HUDEP-2 (cell line): ENCODE measurements at regions not wholly inside any gene's neighbourhood (a gene's known extent, or its start where the extent isn't known, plus 50 kb on each side); places are given as distances from the start of the nearest gene placed in this dataset.

ENCODE experiments used
- DNase-seq, 76 experiments: peaks; one replicate each; lab custom pipeline; 2025; ENCODE audit not compliant: unreplicated experiment in 76 of 76; lab: John Stamatoyannopoulos, UW

DNA sequence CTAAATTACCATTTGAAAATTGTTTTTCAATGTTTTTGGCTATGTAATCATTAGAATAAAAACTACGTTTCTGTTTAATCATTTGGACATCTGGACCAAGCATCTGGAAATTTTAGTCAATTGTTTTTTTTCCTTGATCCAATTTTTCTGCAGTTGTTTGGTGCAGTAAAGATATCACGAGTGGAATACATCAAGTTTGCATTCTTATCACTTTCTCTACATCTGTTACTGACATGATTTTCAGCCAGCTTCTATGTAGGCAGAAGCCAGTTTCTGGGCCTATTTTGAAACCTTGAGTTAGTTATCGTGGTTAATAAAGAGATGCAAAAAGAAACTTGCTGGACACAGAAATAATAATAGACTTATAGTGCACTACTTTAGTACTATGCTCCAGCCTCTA, 277.9 kb upstream of the ADAMTS5 start:
- DNase-seq = no peak

DNA sequence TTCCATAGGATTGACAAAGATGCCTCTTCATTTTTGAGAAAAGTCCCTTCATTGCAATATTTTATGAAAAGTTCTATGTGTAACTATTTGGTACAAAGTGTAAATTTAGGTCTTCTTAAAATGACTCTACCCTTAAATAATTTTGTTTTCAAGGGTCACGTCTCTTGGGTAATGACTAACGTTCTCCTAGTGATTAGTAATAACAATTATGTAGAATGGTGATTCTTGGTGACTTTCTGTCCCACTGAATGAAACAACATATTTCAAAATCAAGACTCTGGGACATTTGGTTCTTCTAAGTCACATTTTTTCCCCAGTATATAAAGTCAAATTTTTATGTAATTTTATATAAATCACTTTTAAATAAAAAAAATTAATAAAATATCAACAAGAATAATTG, 277.5 kb upstream of the ADAMTS5 start:
- DNase-seq = no peak

DNA sequence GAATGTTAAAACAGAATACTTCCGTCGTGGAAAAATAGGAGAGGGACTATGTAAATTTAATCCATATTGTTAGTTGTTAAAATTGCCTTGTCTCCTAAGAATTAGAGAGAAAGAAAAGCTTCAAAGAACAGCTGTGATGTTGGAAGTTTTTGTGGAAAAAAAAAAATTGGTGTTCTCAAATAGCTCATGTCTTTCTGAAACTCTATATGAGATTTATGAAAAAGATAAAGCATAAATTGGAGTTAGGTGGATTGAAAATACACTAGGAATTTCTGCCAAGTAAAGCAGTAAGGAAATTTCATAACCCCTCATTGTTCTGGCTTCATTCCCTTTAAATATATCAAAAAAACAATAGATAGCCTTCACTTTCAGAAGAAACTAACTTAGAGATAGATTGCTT, 274.0 kb upstream of the ADAMTS5 start:
- no peak for DNase-seq

DNA sequence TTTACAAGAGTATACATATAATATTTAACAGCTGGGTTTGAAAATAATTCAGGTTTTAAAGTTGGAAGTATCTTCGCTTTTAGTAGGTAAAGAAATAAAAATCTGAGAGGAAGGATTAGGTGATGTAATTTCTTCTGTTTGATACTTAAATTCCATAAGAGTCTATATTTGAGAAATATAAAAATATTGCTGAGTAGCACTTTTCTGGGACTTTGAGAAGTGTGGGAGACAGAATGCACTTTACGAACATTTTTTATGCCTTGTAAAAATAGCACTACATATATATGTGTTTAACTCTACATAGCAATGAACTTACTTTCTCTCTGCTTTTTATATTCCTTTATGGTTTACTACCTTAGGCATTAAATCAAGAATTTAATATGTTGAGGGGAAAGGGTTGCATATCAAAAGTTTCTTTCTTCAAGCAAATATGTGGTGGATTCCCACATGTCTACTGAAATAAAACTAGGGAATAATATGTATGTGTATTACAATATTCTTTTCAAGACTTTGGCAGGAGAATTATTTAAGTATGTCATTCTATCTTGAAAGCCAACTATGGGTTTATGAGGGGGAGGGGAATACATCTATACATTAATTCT, 266.7 kb upstream of the ADAMTS5 start:
- DNase-seq = no peak

DNA sequence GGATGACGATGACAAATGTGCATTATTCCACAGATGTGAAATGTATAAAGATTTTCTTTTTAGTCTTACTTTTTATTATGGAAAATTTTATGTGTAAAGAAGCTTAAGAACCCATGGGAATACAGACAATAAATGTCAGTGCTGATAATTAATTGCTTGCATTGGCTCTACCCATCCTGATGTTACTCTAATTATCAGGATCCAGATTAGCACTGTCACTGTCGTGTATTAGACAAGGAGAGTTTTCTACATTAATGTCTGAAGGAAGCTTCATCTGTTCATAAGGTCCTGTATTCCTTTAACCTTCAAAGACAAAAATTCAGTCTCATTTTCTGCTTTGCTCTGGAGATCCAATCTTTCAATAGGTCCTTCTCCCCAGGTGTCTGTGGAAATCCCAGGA, 259.1 kb upstream of the ADAMTS5 start:
- DNase-seq = no peak

DNA sequence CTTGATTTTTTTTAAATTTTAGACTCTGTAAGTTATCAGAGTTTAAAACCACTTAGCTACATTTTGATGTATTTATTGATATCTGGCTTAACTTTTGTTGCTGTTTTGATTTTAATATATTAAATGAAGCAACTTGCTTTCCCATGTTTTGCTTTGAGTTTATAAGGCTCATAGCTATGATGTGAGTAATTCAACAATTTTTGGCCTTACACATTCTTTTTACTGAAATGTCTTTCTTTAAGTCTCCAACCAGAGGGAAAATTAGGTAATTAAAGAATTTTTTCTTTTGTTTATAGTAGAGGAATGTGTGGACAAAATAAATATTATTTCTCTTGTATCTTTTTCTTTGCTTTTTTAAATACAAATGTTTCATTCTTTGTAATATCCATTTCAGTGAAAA, 258.3 kb upstream of the ADAMTS5 start:
- no peak for DNase-seq

DNA sequence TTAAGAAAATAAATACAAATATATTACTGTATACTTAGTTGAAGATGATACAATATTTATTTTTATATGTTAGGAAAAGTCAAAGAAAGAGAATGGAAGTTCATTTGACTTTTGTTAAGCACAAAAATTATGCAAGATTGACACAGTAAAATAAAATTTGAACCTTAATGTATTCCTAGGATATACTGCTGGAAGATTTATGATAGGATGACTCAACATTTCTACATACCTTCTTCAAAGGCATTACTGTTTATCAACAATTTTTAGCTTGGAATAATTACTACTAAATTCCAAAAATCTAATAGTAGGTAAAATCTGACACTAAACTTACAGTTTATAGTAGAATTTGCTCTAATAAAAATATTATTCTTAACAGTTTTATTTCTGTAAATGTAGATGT, 257.3 kb upstream of the ADAMTS5 start:
- DNase-seq = no peak

DNA sequence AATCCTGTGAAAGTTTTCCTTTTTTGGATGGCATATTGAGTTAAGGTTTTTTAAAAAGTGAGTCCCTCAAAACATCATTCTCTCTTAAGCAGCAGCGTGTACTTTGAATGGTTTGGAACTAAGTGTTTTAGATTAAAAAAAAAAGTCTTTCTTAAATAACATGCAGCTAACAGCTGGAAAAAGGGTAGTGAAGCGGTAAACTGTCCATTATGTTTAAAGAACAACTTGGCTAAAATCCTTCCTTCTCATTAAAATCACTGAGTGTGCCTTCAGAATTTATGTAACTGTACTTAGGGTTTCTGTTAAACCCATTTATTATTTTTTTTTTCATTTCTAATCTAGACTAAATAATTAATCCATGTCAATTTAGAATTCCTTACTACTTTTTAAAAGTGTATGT, 254.2 kb upstream of the ADAMTS5 start:
- DNase-seq = no peak

DNA sequence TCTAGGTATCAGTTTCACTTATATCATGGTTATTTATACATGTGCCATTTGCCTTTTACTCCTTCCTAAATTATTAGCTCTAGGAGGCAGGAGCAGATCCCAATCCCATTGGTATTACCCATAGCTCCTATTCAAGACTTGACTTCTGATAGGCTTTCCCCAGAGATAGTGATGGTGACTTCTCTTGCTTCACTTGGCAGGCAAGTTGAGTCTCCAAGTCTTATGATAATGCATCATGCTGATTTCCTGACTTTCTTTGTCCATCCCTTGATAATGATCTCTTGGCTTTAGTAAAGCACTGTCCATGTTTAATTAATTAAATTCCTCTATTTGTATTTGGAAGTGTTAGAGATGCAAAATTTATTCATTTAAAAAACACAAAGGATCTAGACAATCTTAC, 253.5 kb upstream of the ADAMTS5 start:
- DNase-seq = no peak

DNA sequence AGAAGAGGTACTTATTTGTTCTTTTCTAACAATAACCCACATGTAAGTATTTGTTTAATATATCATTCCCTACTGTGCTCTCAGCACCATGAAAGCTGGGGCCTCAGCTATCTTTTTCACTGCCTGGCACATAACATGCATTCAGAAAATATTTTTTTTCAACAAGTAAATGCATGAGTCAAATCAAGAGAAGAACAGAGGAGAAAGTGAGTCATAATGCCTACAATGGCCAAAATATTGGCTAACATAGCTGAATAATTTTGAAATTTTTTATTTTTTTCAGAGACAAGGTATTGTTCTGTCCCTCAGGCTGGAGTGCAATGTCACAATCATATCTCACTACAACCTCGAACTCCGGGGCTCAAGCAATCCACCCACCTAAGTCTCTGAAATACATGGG, 252.2 kb upstream of the ADAMTS5 start:
- DNase-seq = no peak

DNA sequence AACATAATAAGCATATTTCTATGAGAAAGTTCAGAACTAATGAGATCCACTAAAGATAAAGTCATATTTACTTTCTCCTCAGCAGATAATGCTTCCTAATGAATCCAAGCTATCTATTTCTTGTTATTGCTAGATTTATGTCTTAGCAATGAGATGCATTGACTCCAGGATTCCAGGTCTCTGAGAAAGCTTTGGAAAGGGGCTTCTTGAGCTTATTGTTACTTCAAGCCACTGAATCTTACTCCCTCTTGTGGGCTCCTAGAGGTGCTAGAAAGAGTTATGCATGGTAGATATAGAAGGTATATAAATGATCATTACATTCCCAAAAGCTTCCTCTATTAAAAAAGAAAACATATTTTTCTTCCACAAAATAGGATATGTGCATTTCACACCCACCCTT, 246.4 kb upstream of the ADAMTS5 start:
- DNase-seq = no peak

DNA sequence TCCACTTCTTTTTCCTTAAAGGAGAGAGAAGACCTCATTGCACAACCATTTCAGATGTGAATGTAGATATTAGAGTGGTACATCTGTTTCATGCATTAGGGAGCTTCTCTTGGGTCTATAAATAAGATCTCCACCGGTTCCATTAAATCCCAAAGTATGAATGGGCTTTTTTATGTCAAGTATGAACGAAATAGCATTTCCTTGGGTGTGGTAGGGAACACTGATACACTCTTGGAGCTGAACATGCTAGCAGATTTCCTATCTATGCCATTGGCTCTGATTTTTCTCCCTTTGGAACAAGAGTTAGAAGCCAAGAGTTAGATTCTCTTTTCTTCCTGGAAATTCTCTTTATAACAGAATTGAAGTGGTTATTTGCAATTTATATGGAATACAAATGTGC, 245.6 kb upstream of the ADAMTS5 start:
- no peak for DNase-seq

DNA sequence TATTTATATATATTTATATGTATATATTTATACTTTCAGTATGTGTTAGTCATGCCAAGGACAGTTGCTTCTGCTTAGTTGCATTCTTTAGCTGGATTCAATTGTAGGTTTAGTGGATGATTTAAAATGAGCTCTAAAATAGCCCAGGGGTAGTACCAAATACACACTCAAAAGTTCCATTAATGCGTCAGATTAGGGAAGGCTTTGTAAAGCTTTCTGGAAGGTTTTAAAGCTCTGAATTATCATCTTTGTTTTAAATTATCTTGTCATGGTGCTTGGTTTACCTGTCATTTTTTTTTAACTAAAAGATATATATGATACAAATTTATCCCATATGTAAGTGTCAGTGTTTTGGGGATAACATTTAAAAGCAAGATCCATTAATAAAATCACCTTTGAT, 242.7 kb upstream of the ADAMTS5 start:
- DNase-seq = no peak

DNA sequence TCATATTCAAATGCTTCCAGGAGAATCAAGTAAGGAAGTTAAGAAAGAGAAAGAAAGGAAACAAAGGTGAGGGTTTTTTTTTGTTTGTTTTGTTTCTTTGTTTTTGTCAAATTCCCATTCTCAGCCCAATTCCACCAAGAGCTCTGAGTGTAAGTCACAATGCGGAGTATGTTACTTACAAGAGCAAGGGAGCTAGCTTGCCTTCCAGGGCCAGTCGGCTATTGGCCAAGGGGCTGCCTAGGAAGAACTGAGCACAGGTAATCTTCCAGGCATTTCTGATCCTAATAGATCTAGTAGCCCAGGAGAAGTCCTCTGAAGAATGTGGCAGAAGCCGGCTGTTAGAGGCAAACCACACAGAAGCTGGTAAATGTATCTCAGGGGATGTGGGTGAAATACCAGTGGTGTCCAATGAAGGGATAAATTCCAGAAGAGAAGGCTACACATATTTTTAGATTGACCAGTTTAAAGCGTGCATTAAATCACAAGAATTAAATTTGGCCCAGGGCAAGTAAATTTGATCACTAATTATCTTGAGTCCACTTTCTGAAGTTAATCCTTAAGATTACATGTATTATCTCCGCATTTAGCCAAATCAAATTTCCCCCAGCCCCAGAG, 239.6 kb upstream of the ADAMTS5 start:
- DNase-seq = no peak

DNA sequence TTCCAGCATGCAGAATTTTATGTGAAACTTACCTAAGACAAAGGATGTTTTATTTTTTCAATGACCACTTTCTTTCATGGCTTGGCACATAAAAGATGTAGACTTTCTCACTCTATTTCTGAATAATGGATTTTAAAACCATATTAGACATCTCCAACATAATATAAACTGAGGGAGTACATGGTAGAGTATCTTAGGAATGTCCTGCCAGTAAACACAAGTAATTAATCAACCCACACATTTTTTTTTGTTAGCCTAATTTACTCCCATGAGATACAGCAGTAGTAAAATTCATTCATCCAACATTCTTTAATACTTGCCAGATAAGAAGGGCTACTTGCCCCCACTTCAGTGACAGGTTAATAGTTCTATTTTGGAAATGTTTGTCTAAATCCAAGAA, 235.4 kb upstream of the ADAMTS5 start:
- no peak for DNase-seq

DNA sequence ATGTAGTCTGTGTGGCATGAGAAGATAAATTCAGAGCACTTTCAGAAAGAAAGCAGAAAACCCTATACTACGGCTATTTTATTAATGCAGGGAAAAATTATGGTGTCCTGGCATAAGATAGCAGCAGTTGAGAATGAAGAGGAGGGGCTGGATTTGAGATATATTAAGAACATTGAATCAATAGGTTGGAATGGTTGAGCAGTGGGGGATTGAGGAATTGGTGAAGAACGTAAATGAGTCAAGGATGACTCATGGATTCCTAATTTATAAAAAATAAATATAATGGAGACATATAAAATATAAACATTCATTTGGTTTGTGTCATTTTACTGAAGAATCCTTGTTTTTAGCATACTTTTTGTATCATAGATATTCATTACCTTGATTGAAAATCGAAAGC, 234.3 kb upstream of the ADAMTS5 start:
- no peak for DNase-seq

DNA sequence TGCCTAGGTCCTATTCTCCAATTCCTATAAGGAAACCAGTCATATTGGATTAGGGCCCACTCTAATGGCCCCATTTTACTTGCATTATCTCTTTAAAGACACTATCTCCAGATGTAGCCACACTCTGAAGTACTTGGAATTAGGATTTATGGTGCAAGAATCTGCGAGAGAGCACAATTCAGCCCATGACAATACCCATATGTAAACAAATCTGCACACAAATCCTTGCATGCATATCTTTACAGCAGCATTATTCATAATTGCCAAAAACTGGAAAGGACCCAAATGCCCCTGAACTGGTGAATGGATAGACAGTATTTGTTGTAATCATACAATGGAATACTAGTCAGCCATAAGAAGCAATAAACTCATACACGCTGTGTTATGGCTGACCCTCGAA, 229.8 kb upstream of the ADAMTS5 start:
- no peak for DNase-seq

DNA sequence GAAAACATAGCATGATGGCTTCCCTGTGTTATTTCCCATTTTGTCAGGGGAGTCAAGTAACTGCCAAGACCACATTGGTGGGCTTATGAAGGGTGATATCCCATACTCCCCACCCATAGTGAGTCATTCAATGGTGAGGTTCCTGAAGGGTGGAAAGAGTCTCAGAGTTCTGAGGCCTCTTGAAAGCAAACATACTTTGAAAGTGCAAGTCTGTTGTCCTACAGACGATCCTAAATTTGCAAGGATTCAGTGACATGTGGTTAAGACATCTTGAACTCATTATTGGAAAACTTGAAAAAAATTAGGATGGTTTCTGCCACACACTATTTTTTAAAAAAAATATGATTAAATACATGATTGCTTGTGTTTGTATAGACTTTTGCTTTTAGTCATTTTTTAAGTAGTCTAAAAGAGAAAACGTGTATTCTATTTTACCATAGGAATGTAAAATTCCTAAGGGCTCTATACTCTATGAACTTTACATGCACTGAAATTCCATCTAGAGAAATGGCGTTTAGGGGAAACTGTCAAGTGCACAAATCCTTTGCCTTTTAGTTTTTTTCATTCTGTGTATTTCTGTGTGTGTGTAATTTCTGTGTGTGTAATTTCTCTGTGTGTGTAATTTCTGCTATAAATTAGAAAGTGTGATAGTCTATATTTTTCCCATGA, 225.5 kb upstream of the ADAMTS5 start:
- no peak for DNase-seq

DNA sequence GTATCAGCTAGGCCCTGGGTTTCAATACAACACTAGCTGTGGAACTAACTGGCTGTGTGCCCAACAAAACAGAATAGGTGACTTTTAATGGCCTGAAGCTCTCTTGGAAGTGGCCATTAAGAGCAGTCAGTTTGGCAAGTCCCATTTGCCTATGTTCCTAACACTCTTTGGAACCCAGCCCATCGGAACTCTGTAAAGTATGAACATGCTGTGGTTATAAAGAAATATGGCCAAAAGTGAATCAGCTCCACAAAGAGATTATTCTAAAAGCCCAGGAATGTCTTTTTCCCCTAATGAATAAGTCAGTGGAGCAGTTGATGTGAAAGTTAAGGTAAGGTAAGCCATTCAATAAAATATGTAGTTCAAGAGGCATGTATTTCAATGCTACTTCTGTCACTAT, 223.7 kb upstream of the ADAMTS5 start:
- DNase-seq = no peak

DNA sequence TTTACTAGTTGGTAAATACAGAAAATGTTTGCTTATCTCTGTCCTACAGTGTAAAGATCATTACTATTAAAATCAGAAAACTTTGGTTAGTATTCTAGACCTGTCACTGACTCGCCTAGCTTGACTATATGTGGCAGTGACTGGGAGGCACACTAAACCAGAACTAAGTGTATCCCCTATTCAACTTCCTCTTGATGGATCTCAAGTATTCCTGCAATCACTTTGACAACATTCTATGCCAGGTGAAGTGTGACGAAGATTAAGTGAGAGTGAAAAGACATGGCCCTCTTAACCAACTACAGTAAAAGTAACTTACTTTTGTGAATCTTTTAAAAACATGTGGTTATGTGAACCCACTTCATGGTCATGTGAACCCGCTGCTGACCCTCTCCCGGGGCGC, 223.0 kb upstream of the ADAMTS5 start:
- DNase-seq = no peak

DNA sequence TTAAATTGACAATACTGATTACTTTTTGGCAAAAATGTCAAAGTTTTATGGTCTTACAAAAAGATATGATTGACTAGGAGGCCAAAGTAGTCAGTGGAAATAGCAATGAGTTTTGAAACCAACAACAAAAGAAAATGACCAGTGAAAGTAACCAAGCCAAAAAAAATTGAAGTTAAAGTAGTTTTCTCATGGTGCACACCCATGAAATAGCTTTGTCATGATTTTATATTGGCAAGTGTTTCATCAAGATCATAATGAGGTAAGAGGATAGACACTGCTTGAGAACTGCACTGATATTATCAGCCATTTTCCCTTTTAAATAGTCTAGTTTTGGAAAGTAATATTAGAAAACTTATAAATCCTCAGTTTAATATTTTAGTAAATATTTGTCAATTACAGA, 206.2 kb upstream of the ADAMTS5 start:
- DNase-seq = no peak

DNA sequence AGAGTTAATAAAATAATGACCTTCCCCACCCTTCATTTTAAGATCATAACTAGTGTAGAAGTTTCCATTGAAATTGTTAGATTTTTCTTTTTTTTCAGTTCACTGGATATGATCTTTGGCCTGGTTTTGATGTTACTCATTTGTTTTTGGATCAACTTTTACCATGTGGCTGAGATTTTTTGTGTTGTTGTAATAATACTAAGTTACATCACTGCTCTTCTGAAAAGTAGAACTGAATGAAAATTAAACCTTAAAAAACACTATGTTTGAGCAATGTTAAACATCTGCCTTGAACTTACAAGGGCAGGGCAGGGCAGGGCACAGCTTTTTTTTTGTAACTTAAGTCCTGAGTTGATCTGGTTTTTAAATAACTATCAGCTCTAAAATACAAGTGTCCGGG, 204.8 kb upstream of the ADAMTS5 start:
- no peak for DNase-seq

DNA sequence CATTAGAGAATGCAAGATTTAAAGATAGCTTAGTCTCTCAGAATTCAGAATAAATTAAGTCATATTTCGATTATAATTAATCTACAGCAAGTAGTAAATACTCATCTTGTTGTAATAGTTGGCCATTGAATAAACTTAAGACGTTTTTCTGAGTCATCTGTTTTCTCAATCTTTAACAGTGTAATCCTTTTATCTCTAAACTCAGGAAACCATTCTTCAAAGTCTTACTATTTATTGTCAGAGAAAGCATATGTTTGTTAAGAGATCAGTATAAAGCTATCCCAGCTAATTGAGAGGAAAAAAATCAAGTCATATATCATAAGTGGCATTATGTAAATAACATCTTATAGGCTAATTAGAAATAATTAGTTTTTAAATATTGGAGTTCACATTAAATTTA, 201.2 kb upstream of the ADAMTS5 start:
- no peak for DNase-seq
